Panc1 (cell line): ENCODE measurements at regions not wholly inside any gene's neighbourhood (a gene's known extent, or its start where the extent isn't known, plus 50 kb on each side); places are given as distances from the start of the nearest gene placed in this dataset.

ENCODE experiments used
- POLR2AphosphoS5 ChIP-seq: IDR thresholded peaks from 2 replicates; pipeline ENCODE4 v1.6.1; 2012; ENCODE audit warnings: mild to moderate bottlenecking, low read depth, low read length, moderate library complexity
- TF ChIP-seq, protein P1 (sequence below): fragments of 450-650 bp; IDR thresholded peaks from 2 replicates; pipeline ENCODE4 v1.5.1; 2017; ENCODE audit warnings: mild to moderate bottlenecking
- TF ChIP-seq, protein P2 (sequence below), 2 experiments: IDR thresholded peaks; 2 replicates each; pipeline ENCODE4 v1.6.1; 2011 to 2012; ENCODE audit warnings: low read depth in 2 of 2, control low read depth in 1 of 2, low read length in 1 of 2, mild to moderate bottlenecking in 1 of 2, moderate library complexity in 1 of 2; ENCODE audit not compliant: insufficient read depth in 1 of 2

GRCh38 chr22:34917239-34917638 is 148.7 kb upstream of the ISX start:
- TF ChIP-seq, protein P1, sequence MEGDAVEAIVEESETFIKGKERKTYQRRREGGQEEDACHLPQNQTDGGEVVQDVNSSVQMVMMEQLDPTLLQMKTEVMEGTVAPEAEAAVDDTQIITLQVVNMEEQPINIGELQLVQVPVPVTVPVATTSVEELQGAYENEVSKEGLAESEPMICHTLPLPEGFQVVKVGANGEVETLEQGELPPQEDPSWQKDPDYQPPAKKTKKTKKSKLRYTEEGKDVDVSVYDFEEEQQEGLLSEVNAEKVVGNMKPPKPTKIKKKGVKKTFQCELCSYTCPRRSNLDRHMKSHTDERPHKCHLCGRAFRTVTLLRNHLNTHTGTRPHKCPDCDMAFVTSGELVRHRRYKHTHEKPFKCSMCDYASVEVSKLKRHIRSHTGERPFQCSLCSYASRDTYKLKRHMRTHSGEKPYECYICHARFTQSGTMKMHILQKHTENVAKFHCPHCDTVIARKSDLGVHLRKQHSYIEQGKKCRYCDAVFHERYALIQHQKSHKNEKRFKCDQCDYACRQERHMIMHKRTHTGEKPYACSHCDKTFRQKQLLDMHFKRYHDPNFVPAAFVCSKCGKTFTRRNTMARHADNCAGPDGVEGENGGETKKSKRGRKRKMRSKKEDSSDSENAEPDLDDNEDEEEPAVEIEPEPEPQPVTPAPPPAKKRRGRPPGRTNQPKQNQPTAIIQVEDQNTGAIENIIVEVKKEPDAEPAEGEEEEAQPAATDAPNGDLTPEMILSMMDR: no peak
- no peak for TF ChIP-seq POLR2AphosphoS5
- TF ChIP-seq, protein P2, sequence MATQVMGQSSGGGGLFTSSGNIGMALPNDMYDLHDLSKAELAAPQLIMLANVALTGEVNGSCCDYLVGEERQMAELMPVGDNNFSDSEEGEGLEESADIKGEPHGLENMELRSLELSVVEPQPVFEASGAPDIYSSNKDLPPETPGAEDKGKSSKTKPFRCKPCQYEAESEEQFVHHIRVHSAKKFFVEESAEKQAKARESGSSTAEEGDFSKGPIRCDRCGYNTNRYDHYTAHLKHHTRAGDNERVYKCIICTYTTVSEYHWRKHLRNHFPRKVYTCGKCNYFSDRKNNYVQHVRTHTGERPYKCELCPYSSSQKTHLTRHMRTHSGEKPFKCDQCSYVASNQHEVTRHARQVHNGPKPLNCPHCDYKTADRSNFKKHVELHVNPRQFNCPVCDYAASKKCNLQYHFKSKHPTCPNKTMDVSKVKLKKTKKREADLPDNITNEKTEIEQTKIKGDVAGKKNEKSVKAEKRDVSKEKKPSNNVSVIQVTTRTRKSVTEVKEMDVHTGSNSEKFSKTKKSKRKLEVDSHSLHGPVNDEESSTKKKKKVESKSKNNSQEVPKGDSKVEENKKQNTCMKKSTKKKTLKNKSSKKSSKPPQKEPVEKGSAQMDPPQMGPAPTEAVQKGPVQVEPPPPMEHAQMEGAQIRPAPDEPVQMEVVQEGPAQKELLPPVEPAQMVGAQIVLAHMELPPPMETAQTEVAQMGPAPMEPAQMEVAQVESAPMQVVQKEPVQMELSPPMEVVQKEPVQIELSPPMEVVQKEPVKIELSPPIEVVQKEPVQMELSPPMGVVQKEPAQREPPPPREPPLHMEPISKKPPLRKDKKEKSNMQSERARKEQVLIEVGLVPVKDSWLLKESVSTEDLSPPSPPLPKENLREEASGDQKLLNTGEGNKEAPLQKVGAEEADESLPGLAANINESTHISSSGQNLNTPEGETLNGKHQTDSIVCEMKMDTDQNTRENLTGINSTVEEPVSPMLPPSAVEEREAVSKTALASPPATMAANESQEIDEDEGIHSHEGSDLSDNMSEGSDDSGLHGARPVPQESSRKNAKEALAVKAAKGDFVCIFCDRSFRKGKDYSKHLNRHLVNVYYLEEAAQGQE (IDR thresholded peaks at IDR 0.05; ENCODE audit: insufficient read depth in 1 of 2, low read depth in 2 of 2, low read length in 1 of 2): no peak
